HG03469 (cell line): ENCODE measurements at regions not wholly inside any gene's neighbourhood (a gene's known extent, or its start where the extent isn't known, plus 50 kb on each side); places are given as distances from the start of the nearest gene placed in this dataset.
"Not testable (repeated sequence)": the region's sequence is repeated elsewhere in the genome, so short reads cannot be mapped to it uniquely, and the experiment has no call there.

Source experiments
- ATAC-seq: cut with Tn5 transposase; IDR thresholded peaks from one replicate; pipeline ENCODE4 v1.9.1; 2021; ENCODE audit warnings: mild to moderate bottlenecking, moderate library complexity, moderate number of reproducible peaks; ENCODE audit not compliant: unreplicated experiment

- ATAC-seq, result no peak
Measured at GRCh38 chr21:15199414-15200383, 134.9 kb upstream of the NRIP1 start.

GRCh38 chr21:15203740-15204139, 138.9 kb upstream of the NRIP1 start:
- no peak for ATAC-seq

- ATAC-seq, result no peak
Measured at GRCh38 chr21:15204140-15204969, 139.6 kb upstream of the NRIP1 start.

GRCh38 chr21:15204970-15205286, 140.1 kb upstream of the NRIP1 start:
- ATAC-seq, result no peak

GRCh38 chr21:15206514-15206913, 141.7 kb upstream of the NRIP1 start:
- peak; percentile 94 for ATAC-seq

GRCh38 chr21:15207231-15207630, 142.4 kb upstream of the NRIP1 start:
- ATAC-seq, result no peak

GRCh38 chr21:15207635-15208370, 143.0 kb upstream of the NRIP1 start:
- ATAC-seq, result no peak

- no peak for ATAC-seq
Measured at GRCh38 chr21:15208786-15209185, 144.0 kb upstream of the NRIP1 start.

GRCh38 chr21:15209224-15209623, 144.4 kb upstream of the NRIP1 start:
- no peak for ATAC-seq

GRCh38 chr21:15210235-15210678, 145.5 kb upstream of the NRIP1 start:
- no peak for ATAC-seq

GRCh38 chr21:15211491-15212133, 146.8 kb upstream of the NRIP1 start:
- ATAC-seq, result no peak

- ATAC-seq, result no peak
Measured at GRCh38 chr21:15212206-15212605, 147.4 kb upstream of the NRIP1 start.

- not testable (repeated sequence) for ATAC-seq
Measured at GRCh38 chr21:15218476-15218875, 153.7 kb upstream of the NRIP1 start.

GRCh38 chr21:15219039-15219438, 154.2 kb upstream of the NRIP1 start:
- ATAC-seq, result no peak

GRCh38 chr21:15219894-15220293, 155.1 kb upstream of the NRIP1 start:
- no peak for ATAC-seq

GRCh38 chr21:15221799-15222386, 157.1 kb upstream of the NRIP1 start:
- ATAC-seq, result peak; percentile 57

- no peak for ATAC-seq
Measured at GRCh38 chr21:15222707-15223106, 157.9 kb upstream of the NRIP1 start.

GRCh38 chr21:15224346-15225086, 159.7 kb upstream of the NRIP1 start:
- ATAC-seq, result no peak

GRCh38 chr21:15227919-15228318, 163.1 kb upstream of the NRIP1 start:
- ATAC-seq, result no peak

GRCh38 chr21:15229390-15229789, 164.6 kb upstream of the NRIP1 start:
- ATAC-seq, result no peak
